ENCODE measurements at regions not wholly inside any gene's neighbourhood (a gene's known extent, or its start where the extent isn't known, plus 50 kb on each side); places are given as distances from the start of the nearest gene placed in this dataset.

- no peak for TF ChIP-seq ZNF70 (CRISPR knock-in tag; IDR thresholded peaks at IDR 0.05)
- TF ChIP-seq ZFP3 (CRISPR knock-in tag; IDR thresholded peaks at IDR 0.05) = no peak
- no peak for TF ChIP-seq CREB5 (CRISPR knock-in tag; IDR thresholded peaks at IDR 0.05; ENCODE audit: low read depth)
- TF ChIP-seq OSR1 (CRISPR knock-in tag; IDR thresholded peaks at IDR 0.05) = no peak
- TF ChIP-seq SNAI2 (CRISPR knock-in tag; IDR thresholded peaks at IDR 0.05) = no peak
- TF ChIP-seq ZNF8 (CRISPR knock-in tag; IDR thresholded peaks at IDR 0.05) = no peak
- no peak for TF ChIP-seq CSDC2 (CRISPR knock-in tag; IDR thresholded peaks at IDR 0.05)
- no peak for TF ChIP-seq ARNTL (CRISPR knock-in tag; IDR thresholded peaks at IDR 0.05; ENCODE audit: borderline replicate concordance, low read depth)
- TF ChIP-seq BACH2 (CRISPR knock-in tag; IDR thresholded peaks at IDR 0.05; ENCODE audit: borderline replicate concordance) = no peak
- TF ChIP-seq TSHZ2 (CRISPR knock-in tag; IDR thresholded peaks at IDR 0.05) = no peak
- TF ChIP-seq ZNF565 (CRISPR knock-in tag; conservative IDR thresholded peaks at IDR 0.05; ENCODE audit: low read depth) = no peak
- no peak for TF ChIP-seq ZC3H10 (CRISPR knock-in tag; IDR thresholded peaks at IDR 0.05)
- TF ChIP-seq PATZ1 (CRISPR knock-in tag; IDR thresholded peaks at IDR 0.05; ENCODE audit: borderline replicate concordance) = no peak
- TF ChIP-seq ZFP30 (CRISPR knock-in tag; IDR thresholded peaks at IDR 0.05) = no peak
These were observed 598.1 kb downstream of the SH2D4B start for GRCh38 chr10:81135851-81136250.
